Stimulated activated CD4-positive, alpha-beta T cell treated with anti-CD3 and anti-CD28 coated beads, TNF-alpha, amount 100 ng/mL, for 24 hours (primary cell): ENCODE measurements at regions not wholly inside any gene's neighbourhood (a gene's known extent, or its start where the extent isn't known, plus 50 kb on each side); places are given as distances from the start of the nearest gene placed in this dataset.

Experiments
- DNase-seq, 3 experiments: peaks; one replicate each; pipeline ENCODE4 v3.0.0-alpha.2; 2020; ENCODE audit warnings: low read depth in 3 of 3

- no peak for DNase-seq
Observed at GRCh38 chr18:38067821-38068220, 502.2 kb upstream of the CELF4 start.

- no peak for DNase-seq
Observed at GRCh38 chr18:38067086-38067485, 501.5 kb upstream of the CELF4 start.

- DNase-seq, result no peak
Observed at GRCh38 chr18:38052879-38053590, 487.4 kb upstream of the CELF4 start.

GRCh38 chr18:38047820-38048219 lies 482.2 kb upstream of the CELF4 start:
- no peak for DNase-seq

GRCh38 chr18:38046651-38047050 lies 481.1 kb upstream of the CELF4 start:
- no peak for DNase-seq

- no peak for DNase-seq
Observed at GRCh38 chr18:38045845-38046244, 480.2 kb upstream of the CELF4 start.

GRCh38 chr18:38042211-38042890 lies 476.8 kb upstream of the CELF4 start:
- DNase-seq, result no peak

GRCh38 chr18:38038242-38038641 lies 472.6 kb upstream of the CELF4 start:
- no peak for DNase-seq

GRCh38 chr18:38035193-38035592 lies 469.6 kb upstream of the CELF4 start:
- DNase-seq, result no peak

- DNase-seq, result no peak
Observed at GRCh38 chr18:38033282-38033681, 467.7 kb upstream of the CELF4 start.

- no peak for DNase-seq
Observed at GRCh38 chr18:38032516-38032915, 466.9 kb upstream of the CELF4 start.

- DNase-seq, result no peak
Observed at GRCh38 chr18:38028946-38029345, 463.3 kb upstream of the CELF4 start.

GRCh38 chr18:38025433-38026038 lies 459.9 kb upstream of the CELF4 start:
- DNase-seq, result no peak

GRCh38 chr18:38023871-38024270 lies 458.3 kb upstream of the CELF4 start:
- no peak for DNase-seq

GRCh38 chr18:38022234-38022633 lies 456.6 kb upstream of the CELF4 start:
- DNase-seq, result no peak

- no peak for DNase-seq
Observed at GRCh38 chr18:38019292-38019691, 453.7 kb upstream of the CELF4 start.

GRCh38 chr18:38010971-38011857 lies 445.6 kb upstream of the CELF4 start:
- no peak for DNase-seq

- no peak for DNase-seq
Observed at GRCh38 chr18:38010037-38010436, 444.4 kb upstream of the CELF4 start.

GRCh38 chr18:38009320-38009719 lies 443.7 kb upstream of the CELF4 start:
- DNase-seq, result no peak

- DNase-seq, result no peak
Observed at GRCh38 chr18:38007676-38008330, 442.2 kb upstream of the CELF4 start.

- DNase-seq, result no peak
Observed at GRCh38 chr18:38007026-38007425, 441.4 kb upstream of the CELF4 start.

GRCh38 chr18:38006541-38006940 lies 440.9 kb upstream of the CELF4 start:
- no peak for DNase-seq
